Breast epithelium (tissue), 3 donors: ENCODE measurements at regions not wholly inside any gene's neighbourhood (a gene's known extent, or its start where the extent isn't known, plus 50 kb on each side); places are given as distances from the start of the nearest gene placed in this dataset.

Source experiments
- POLR2A ChIP-seq: fragments of 450-650 bp; IDR thresholded peaks from one replicate; pipeline ENCODE4 v1.6.1; 2016; ENCODE audit warnings: antibody characterized with exemption, mild to moderate bottlenecking, moderate library complexity
- POLR2AphosphoS5 ChIP-seq, 3 donors: sonication (generic); formaldehyde crosslinking; IDR thresholded peaks; one replicate each; pipeline ENCODE4 v1.6.1; 2017; ENCODE audit warnings: antibody characterized with exemption in 3 of 3
- TF ChIP-seq, protein P1 (sequence below), 3 donors: fragments of 450-650 bp; IDR thresholded peaks; one replicate each; pipeline ENCODE4 v1.5.1; 2016 to 2017; ENCODE audit warnings: antibody characterized with exemption in 3 of 3, mild to moderate bottlenecking in 3 of 3, moderate library complexity in 3 of 3

GRCh38 chr10:10366836-10367235 lies 650.8 kb upstream of the CELF2 start:
- TF ChIP-seq, protein P1, sequence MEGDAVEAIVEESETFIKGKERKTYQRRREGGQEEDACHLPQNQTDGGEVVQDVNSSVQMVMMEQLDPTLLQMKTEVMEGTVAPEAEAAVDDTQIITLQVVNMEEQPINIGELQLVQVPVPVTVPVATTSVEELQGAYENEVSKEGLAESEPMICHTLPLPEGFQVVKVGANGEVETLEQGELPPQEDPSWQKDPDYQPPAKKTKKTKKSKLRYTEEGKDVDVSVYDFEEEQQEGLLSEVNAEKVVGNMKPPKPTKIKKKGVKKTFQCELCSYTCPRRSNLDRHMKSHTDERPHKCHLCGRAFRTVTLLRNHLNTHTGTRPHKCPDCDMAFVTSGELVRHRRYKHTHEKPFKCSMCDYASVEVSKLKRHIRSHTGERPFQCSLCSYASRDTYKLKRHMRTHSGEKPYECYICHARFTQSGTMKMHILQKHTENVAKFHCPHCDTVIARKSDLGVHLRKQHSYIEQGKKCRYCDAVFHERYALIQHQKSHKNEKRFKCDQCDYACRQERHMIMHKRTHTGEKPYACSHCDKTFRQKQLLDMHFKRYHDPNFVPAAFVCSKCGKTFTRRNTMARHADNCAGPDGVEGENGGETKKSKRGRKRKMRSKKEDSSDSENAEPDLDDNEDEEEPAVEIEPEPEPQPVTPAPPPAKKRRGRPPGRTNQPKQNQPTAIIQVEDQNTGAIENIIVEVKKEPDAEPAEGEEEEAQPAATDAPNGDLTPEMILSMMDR (IDR thresholded peaks at IDR 0.05): no peak
- TF ChIP-seq POLR2A: no peak
- TF ChIP-seq POLR2AphosphoS5 (IDR thresholded peaks at IDR 0.05): no peak
